NCI-H2081 treated with DMSO at 0.1 percent for 48 hours (cell line): ENCODE measurements at regions not wholly inside any gene's neighbourhood (a gene's known extent, or its start where the extent isn't known, plus 50 kb on each side); places are given as distances from the start of the nearest gene placed in this dataset.

Experiments used
- DNase-seq: peaks from one replicate; lab custom pipeline; 2025; lab: John Stamatoyannopoulos, UW

DNA sequence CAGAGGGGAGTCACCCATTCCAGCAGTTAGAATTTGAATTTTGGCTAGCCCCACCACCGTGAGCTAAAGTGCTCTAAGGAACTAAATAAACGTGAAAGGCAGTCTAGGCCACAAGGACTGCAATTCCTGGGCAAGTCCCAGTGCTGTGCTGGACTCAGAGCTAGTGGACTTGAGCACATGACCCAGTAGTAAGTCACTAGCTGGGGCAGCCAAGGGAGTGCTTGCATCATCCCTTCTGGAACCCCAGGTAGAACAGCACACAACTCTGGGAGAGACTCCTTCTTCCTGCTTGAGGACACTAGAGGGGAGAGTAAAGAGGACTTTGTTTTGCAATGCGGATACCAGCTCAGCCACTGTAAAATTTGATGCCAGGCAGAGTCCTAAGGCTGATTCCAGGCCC is 672.2 kb downstream of the CPS1 start:
- no peak for DNase-seq

DNA sequence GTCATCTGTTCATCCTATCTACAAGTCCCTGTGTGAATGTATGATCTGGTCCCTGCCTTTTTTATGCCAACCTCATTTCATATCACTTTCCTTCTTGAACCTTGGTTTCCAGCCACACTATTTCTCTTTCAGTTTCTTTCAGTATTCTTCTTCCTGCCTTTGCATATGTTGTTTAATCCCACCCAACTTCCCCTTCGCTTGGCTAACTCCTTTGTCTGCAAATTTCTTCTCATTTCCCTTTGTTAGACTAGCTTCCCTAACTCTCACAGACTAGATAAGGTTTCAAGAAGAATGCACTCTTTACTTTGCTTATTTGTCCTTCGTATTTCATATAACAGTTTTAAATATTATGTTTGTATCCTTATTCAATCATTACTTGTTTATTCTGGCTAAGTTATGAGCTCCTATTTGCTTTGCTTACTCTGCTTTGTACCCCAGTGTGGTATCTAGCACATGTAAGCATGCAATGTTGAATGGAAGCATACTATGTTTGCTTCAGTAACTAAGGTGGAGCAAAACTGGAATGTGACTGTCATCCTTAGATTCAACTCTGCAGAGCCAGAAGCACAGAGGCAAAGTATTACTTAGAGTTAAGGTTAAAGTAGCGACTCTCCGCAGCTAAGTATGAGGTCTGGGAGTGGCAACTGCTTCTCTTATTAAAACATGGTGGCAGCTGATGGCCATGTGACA is 681.3 kb downstream of the CPS1 start:
- no peak for DNase-seq

DNA sequence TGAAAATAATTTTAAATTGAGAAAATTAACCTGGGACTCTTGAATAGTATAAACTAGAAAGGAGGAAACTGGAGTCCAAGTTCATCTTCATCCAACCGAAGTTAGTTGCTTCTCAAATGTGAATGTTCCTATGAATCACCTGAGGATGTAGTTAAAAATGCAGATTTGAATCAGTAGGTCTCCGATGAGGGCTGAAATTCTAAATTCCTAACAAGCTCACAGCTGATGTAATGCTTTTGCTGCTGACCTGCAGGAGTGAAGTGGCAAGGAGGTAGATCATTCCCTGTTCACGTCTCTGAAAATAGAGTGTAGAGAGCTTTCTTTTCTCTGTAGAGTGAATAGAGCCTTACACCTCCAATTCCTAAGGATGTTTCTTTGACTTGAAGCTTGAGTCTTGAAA is 685.5 kb downstream of the CPS1 start:
- no peak for DNase-seq

DNA sequence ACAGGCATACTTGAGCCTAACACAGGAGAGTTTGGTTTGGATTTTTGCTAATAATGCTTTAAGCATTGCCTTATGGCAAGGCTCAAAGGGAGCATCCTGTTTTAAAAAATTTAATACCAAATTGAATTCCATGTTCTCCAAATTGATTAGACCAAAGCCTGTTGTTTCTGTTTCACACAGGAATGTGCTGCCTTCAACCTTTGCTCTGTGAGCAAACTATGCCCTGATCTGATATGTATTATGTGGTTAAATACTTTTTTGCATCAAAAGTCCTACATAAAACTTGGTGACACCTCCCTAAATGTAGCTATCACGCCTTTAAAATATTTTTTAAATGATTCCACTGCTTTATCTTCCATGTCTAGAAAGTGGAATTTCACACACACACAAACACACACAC is 691.4 kb downstream of the CPS1 start:
- DNase-seq = no peak

DNA sequence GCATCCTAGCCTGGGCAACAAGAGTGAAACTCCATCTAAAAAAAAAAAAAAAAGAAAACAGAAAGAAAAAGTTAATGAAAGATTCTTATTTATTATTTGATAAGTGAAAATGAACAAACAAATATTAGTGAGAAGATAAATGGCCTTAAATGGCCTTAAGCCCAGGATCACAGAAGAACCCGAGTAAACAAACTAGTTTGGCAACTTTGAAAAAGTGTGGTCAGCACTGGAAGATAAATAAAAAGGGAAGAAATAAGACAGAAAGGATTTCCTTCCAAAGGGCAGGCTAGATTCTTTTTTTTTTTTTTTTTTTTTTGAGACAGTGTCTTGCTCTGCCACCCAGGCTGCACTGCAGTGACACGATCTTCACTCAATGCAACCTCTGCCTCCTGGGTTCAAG is 692.4 kb downstream of the CPS1 start:
- no peak for DNase-seq

DNA sequence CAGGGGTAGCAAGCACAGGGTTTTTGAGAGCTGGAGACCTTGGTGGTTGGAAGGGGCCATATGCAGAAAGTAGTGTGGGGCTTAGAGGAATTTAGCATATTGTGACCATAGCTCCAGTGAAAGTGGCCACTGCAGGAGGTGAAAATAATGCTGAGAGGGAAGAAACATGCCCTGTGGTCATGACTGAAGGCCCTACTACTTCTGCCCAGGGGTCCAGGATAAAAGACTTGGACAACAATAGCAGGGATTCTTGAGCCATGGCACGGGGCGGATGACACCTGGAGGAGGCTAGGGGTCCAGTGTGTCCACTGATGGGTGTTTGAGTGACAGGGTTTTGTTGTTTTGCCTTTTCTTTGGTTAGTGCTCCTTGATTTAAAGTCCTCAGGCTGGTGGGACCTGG is 694.6 kb downstream of the CPS1 start:
- DNase-seq = no peak

DNA sequence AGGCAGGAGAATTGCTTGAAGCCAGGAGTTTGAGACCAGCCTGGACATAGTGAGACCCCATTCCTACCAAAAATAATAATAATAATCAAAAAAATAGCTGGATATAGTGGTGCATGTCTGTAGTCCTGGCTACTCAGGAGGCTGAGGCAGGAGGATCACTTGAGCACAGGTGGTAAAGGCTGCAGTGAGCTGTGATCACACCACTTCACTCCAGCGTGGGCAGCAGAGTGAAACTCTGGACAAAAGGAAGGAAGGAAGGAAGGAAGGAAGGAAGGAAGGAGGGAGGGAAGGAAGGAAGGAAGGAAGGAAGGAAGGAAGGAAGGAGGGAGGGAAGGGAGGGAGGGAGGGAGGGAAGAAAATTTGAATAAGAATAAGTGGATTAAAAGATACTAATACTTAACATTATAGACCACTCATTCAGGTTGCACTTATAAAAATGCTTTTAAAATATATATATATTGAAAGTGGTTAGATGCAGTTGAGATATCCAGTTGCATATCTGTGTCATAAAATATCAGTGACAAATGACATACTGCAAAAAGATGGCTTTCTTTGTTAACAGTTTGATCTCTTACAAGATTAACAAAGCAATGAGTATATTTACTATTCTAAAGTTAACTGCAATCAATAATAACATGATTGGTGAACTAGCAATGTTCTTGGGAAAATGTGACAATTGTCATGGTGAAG is 702.4 kb downstream of the CPS1 start:
- no peak for DNase-seq

DNA sequence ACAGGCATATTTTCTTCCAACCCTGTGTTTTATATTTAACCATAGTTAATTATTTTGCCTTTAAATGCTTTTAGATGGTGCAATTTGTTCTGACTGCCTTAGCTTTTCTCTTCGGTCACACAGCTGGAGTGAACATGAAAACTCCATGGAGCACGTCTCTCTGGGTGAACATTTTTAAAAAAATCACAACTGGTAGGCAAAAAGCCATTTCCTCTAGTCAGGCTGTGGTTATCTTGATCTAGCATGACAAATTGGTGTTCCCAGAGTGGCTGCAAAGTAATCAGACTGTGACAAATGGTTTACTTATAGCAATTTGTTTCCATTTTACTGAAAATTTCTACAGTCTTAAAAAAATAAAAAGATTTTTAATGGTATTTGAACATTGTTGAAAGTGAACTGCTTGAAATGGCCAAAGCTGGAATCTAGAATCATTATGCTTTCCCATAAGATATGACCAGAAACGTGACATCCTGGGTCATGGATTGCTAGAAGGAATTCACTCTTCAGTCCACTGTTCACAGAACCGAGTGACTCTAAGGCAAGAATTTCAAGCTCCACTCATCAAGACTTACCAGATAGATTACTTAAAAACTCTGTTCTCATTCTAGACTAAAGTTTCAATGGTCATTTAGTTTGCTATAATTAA is 703.6 kb downstream of the CPS1 start:
- DNase-seq = no peak

DNA sequence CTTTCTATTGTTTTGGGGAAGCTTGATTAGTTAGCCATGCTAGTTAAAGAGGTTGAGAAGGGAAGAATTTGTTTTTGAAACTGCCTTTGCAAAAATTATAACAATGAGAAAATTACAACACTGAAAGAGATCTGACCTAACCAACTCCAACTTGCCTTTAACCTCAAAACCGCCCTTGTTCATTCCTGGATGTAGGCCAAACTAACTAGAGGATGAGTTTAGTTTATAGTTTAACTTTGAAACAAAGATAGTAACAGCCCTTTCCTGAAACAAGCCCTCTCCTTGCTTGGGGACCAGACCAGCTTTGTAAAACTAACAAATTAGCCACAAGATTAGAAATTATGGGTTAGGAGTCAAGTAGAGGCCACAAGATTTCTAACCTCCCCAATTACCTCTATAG is 713.9 kb downstream of the CPS1 start:
- no peak for DNase-seq

DNA sequence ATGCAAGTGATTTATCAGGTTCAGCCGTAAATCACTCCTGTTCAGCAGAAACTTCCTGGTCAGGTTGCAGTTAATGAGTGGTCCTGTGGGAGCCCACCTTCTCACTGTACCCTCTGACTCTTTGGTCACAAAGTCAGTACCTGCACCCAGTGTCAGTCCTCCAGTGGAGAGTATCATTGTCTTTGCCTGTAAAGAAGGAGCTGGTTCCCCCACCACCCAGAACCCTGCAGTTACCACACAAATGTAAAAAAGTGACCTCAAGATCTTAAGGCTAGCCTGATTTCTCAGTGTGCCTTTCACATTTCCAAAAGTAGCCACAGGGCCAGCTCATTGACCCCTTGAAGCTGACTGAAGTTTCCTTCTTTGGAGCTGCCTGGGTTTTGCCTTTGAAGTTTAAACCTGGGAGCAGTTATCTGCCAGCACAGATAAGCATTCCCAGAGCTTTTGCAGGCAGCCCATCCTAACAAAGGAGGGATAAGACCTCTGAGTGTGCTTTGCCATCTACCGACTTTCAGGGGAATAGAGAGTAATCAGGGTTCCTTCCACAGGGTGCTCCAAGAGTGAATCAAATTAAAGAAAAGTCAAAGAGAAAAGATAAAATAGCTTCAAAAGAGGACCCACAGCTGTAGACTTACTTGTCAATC is 725.2 kb downstream of the CPS1 start:
- DNase-seq = no peak

DNA sequence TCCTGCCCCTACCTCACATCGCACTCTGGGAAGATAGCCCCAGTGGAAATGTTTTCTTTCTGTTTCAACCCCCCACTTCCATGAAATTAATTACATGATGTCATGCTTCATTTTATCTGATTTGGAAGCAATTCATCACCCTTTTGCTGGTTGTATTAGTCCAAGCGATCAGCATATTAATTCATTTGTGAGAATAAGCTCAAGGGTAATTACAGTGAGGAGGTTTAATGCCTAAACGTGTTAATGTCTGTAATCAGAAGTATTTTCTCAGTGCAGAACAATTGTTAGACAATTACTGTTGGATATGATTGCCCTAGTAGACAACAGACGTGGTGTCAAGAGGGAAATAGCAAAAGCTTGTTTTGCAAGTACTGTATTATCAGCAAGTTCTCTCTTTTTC is 746.3 kb downstream of the CPS1 start:
- no peak for DNase-seq

DNA sequence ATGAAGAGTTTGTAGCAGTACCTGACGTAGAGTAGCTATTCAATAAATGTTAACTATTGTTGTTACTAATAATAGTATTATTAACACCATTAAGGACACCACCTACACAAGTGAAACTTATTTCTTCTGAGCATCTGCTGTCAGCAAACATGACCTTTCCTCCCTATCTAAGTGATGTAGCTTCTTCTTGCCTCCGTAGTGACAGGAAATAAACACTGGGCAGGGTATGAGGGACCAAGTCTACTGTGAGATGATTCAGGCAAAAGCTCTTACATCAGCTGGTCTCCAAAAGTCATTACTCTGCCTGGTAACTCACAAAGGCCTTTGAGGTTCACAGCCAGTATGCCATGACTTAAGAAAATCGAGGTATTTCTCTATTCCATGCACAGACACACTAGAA is 750.5 kb downstream of the CPS1 start:
- no peak for DNase-seq
